Body of pancreas (tissue), 4 donors: ENCODE measurements at regions not wholly inside any gene's neighbourhood (a gene's known extent, or its start where the extent isn't known, plus 50 kb on each side); places are given as distances from the start of the nearest gene placed in this dataset.

ENCODE experiments used
- POLR2A ChIP-seq, 3 donors: fragments of 450-650 bp; IDR thresholded peaks; one replicate each; pipeline ENCODE4 v1.6.1; 2016; ENCODE audit warnings: antibody characterized with exemption in 3 of 3, mild to moderate bottlenecking in 2 of 3
- TF ChIP-seq, protein P1 (sequence below), 7 experiments: fragments of 450-650 bp in 4 of 7; fragments of 200-600 bp in 3 of 7; sonication (generic) in 3 of 7; IDR thresholded peaks; one replicate each; pipeline ENCODE4 v1.5.1; 2016 to 2019; ENCODE audit warnings: antibody characterized with exemption in 7 of 7

DNA sequence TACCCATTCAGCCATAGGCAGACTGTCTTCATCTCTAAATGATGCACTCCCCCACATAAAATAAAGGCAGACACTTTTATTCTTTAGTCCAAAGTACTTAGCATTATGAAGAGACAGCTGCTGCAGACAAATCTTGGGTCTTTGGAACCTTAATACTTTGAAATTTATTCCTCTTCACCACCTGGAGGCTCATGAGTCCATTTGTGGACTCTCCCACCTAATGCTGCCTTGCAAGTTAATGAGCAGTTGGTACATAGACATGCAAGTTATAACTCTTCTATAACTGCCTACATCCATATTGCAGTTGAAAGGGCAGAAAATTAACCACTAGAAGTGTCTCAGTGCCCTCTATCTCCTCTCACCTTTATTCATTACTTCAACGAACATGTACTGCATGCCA, 118.6 kb upstream of the CPEB2 start:
- TF ChIP-seq, protein P1, sequence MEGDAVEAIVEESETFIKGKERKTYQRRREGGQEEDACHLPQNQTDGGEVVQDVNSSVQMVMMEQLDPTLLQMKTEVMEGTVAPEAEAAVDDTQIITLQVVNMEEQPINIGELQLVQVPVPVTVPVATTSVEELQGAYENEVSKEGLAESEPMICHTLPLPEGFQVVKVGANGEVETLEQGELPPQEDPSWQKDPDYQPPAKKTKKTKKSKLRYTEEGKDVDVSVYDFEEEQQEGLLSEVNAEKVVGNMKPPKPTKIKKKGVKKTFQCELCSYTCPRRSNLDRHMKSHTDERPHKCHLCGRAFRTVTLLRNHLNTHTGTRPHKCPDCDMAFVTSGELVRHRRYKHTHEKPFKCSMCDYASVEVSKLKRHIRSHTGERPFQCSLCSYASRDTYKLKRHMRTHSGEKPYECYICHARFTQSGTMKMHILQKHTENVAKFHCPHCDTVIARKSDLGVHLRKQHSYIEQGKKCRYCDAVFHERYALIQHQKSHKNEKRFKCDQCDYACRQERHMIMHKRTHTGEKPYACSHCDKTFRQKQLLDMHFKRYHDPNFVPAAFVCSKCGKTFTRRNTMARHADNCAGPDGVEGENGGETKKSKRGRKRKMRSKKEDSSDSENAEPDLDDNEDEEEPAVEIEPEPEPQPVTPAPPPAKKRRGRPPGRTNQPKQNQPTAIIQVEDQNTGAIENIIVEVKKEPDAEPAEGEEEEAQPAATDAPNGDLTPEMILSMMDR (IDR thresholded peaks at IDR 0.05) = no peak
- no peak for TF ChIP-seq POLR2A (IDR thresholded peaks at IDR 0.05)
